ENCODE measurements at regions not wholly inside any gene's neighbourhood (a gene's known extent, or its start where the extent isn't known, plus 50 kb on each side); places are given as distances from the start of the nearest gene placed in this dataset.

GRCh38 chr5:154648229-154648628, 106.9 kb upstream of the LARP1 start:
- ChIA-PET CTCF (interaction anchor here (1.0 to 7.1 kb wide), 6 partner anchors 153 to 579 kb away, joined by 3 to 103 read pairs (median 3); no protein-coding TSS in a partner anchor), POLR2A (no interaction called here)
- no peak overlapping the region for H3K4me3 ChIP-seq (ENCODE audit: low read depth, low read length)
- TF ChIP-seq CTCF (IDR thresholded peaks at IDR 0.05; ENCODE audit: insufficient read depth, low read length, missing control alignments): no peak
- DNase-seq (ENCODE audit: low read depth, low spot score): no peak

GRCh38 chr5:154647761-154648145, 107.4 kb upstream of the LARP1 start:
- ChIA-PET CTCF (interaction anchor here (1.0 to 7.1 kb wide), 7 partner anchors 13 to 673 kb away, joined by 3 to 103 read pairs (median 3); no protein-coding TSS in a partner anchor), POLR2A (no interaction called here)
- H3K4me3 ChIP-seq (ENCODE audit: low read depth, low read length): no peak overlapping the region
- no peak for TF ChIP-seq CTCF (IDR thresholded peaks at IDR 0.05; ENCODE audit: insufficient read depth, low read length, missing control alignments)
- DNase-seq (ENCODE audit: low read depth, low spot score): no peak

- no peak for TF ChIP-seq CTCF (IDR thresholded peaks at IDR 0.05; ENCODE audit: insufficient read depth, low read length, missing control alignments)
- CTCF ChIA-PET: interaction anchor here (1.0 to 7.1 kb wide), 11 partner anchors 10 to 672 kb away, joined by 3 to 103 read pairs (median 4); no protein-coding TSS in a partner anchor
- POLR2A ChIA-PET: no interaction called here
- no peak for DNase-seq (ENCODE audit: low read depth, low spot score)
- H3K4me3 ChIP-seq (ENCODE audit: low read depth, low read length): peak overlapping the region; percentile 29
Observed at GRCh38 chr5:154647114-154647760, 107.9 kb upstream of the LARP1 start.

- CTCF ChIA-PET: interaction anchor here (0.6 to 7.1 kb wide), 9 partner anchors 10 to 1010 kb away, joined by 3 to 103 read pairs (median 4); no protein-coding TSS in a partner anchor
- POLR2A ChIA-PET: no interaction called here
- DNase-seq (ENCODE audit: low read depth, low spot score): no peak
- H3K4me3 ChIP-seq (ENCODE audit: low read depth, low read length): peak overlapping the region; percentile 27; the same call in 1 of the 2 replicates
- no peak for TF ChIP-seq CTCF (IDR thresholded peaks at IDR 0.05; ENCODE audit: insufficient read depth, low read length, missing control alignments)
Observed at GRCh38 chr5:154646745-154647113, 108.4 kb upstream of the LARP1 start.

- DNase-seq (ENCODE audit: low read depth, low spot score): no peak
- ChIA-PET POLR2A (no interaction called here), CTCF (interaction anchor here (0.8 to 7.1 kb wide), 3 partner anchors 12 to 165 kb away, joined by 3 to 103 read pairs (median 3); no protein-coding TSS in a partner anchor)
- TF ChIP-seq CTCF (IDR thresholded peaks at IDR 0.05; ENCODE audit: insufficient read depth, low read length, missing control alignments): no peak
- H3K4me3 ChIP-seq (ENCODE audit: low read depth, low read length): no peak overlapping the region
Observed at GRCh38 chr5:154644745-154645411, 110.3 kb upstream of the LARP1 start.
